NCI-H2081 (cell line): ENCODE measurements at regions not wholly inside any gene's neighbourhood (a gene's known extent, or its start where the extent isn't known, plus 50 kb on each side); places are given as distances from the start of the nearest gene placed in this dataset.

Source experiments
- DNase-seq, 2 experiments: peaks; one replicate each; lab custom pipeline; 2025; lab: John Stamatoyannopoulos, UW

- DNase-seq = no peak
These were observed 153.8 kb upstream of the HNRNPA3 start for GRCh38 chr2:177058747-177059146.

GRCh38 chr2:177059293-177059692 is 153.3 kb upstream of the HNRNPA3 start:
- DNase-seq = no peak

- DNase-seq = no peak
These were observed 149.3 kb upstream of the HNRNPA3 start for GRCh38 chr2:177063331-177063730.

GRCh38 chr2:177064422-177064821 is 148.2 kb upstream of the HNRNPA3 start:
- no peak for DNase-seq

GRCh38 chr2:177068967-177069366 is 143.6 kb upstream of the HNRNPA3 start:
- no peak for DNase-seq

- DNase-seq = no peak
These were observed 140.5 kb upstream of the HNRNPA3 start for GRCh38 chr2:177072090-177072489.

GRCh38 chr2:177073611-177074010 is 139.0 kb upstream of the HNRNPA3 start:
- DNase-seq = no peak

- no peak for DNase-seq
These were observed 138.4 kb upstream of the HNRNPA3 start for GRCh38 chr2:177074099-177074710.

- no peak for DNase-seq
These were observed 137.3 kb upstream of the HNRNPA3 start for GRCh38 chr2:177075254-177075653.

GRCh38 chr2:177076636-177077179 is 135.9 kb upstream of the HNRNPA3 start:
- no peak for DNase-seq

- no peak for DNase-seq
These were observed 134.8 kb upstream of the HNRNPA3 start for GRCh38 chr2:177077778-177078177.

- no peak for DNase-seq
These were observed 134.2 kb upstream of the HNRNPA3 start for GRCh38 chr2:177078416-177078815.

- no peak for DNase-seq
These were observed 133.7 kb upstream of the HNRNPA3 start for GRCh38 chr2:177078855-177079254.

- no peak for DNase-seq
These were observed 131.8 kb upstream of the HNRNPA3 start for GRCh38 chr2:177080746-177081284.

GRCh38 chr2:177084607-177085006 is 128.0 kb upstream of the HNRNPA3 start:
- no peak for DNase-seq

- no peak for DNase-seq
These were observed 124.1 kb upstream of the HNRNPA3 start for GRCh38 chr2:177088529-177088928.

- DNase-seq = no peak
These were observed 121.6 kb upstream of the HNRNPA3 start for GRCh38 chr2:177090967-177091366.

- no peak for DNase-seq
These were observed 119.2 kb upstream of the HNRNPA3 start for GRCh38 chr2:177093371-177093770.

- no peak for DNase-seq
These were observed 114.5 kb upstream of the HNRNPA3 start for GRCh38 chr2:177098001-177098613.

- no peak for DNase-seq
These were observed 110.7 kb upstream of the HNRNPA3 start for GRCh38 chr2:177101930-177102329.

GRCh38 chr2:177106212-177106611 is 106.4 kb upstream of the HNRNPA3 start:
- DNase-seq = no peak

GRCh38 chr2:177108890-177109289 is 103.7 kb upstream of the HNRNPA3 start:
- DNase-seq = no peak

GRCh38 chr2:177114712-177115111 is 97.9 kb upstream of the HNRNPA3 start:
- DNase-seq = no peak

GRCh38 chr2:177117755-177118154 is 94.8 kb upstream of the HNRNPA3 start:
- DNase-seq = no peak
